GM18511 (cell line): ENCODE measurements at regions not wholly inside any gene's neighbourhood (a gene's known extent, or its start where the extent isn't known, plus 50 kb on each side); places are given as distances from the start of the nearest gene placed in this dataset.
A peak's percentile ranks its signal among the peaks of the same experiment; 100 is the strongest.

ENCODE experiments used
- ATAC-seq: cut with Tn5 transposase; IDR thresholded peaks from one replicate; pipeline ENCODE4 v1.9.1; 2021; ENCODE audit warnings: mild to moderate bottlenecking, moderate library complexity; ENCODE audit not compliant: unreplicated experiment

DNA sequence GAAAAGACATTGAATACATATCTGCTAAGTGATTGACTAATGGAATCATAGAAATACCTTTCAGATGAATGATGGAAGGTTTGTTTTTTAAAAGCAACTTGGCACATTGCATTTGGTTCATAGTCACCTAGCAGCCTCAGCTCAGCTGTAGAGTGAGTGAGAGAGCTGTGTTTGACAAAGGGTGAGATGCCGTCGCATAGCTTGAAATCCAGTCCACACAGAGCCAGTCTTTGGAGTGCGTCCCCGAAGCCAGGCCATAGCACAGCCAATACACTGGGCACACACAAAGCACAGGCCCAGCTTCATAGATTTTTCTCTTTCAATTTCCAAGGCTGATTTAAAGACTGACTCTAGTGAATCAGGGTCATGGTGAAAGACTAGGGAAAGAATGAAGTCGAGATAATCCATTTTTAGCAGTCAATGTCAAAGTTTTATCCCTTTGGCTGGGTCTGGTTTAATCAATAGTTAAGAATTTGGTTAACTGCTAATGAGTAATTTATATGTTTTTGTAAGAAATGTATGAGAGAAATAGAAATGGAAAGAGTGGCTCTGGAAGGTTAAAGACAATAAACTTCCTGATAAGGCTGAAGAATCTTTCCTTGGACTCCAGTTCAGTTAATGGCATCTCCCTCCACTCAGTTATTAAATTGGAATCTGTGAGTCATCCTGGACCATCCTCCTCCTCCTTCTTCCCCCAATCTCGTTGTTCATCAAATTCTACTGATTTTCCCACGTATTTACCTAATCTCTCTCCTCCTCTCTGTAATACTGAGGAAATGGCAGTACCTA lies 101.2 kb upstream of the IRF2BP2 start:
- ATAC-seq: no peak

DNA sequence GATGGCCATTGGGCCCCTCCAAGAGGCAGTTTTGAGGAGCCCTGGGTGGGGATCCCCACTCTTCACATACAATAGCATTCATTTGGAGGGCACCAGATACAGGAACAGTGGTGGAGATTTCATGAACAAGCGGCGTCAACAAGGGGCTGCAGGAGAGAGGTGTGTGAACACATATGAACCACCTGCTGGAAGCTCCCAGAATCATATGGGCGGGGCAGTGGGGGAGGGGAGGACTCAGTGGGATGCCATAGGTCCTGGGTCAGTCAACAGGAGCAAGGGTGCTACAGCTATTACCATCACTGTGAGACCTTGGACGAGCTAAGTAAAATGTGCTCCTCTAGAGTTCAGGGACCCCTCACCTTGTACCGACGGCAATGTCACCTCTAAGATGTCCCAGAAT lies 100.4 kb upstream of the IRF2BP2 start:
- ATAC-seq: no peak

DNA sequence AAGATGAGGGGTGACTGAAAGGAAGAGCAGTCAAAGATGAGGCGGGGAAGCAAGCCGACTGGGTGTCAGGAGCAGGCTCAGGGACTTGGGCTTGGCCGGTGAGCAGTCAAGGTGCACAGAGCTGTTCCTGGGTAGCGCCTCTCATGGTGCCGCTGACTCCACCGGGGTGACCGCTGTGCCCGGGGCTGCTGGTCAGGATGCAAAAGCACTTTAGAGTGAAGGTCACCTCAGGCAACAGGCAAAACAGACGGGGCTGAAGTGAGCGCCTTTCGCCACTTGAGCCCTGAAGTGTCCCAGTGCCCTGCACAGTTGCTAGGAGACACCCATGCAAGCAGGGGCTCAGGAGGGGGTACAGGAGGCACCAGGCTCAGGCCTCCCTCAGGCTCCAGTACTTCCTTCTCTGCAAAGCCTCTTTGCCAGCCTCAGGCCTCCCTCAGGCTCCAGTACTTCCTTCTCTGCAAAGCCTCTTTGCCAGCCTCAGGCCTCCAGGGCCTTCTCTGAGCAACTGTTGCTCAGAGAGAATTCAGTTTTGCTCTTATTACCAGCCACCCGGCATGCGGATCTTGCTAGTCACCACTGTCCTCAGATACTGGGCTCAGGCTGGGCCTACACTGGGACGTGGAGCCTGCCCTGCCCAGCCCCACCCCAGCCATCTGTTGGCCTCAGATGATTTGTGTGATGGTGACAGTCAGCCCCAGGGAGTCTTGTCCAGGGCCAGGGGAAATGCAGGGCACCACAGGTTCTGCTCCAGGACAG lies 99.7 kb upstream of the IRF2BP2 start:
- no peak for ATAC-seq

GRCh38 chr1:234708700-234709395 lies 98.9 kb upstream of the IRF2BP2 start:
- no peak for ATAC-seq

- no peak for ATAC-seq
Observed at GRCh38 chr1:234707641-234708040, 97.7 kb upstream of the IRF2BP2 start.

GRCh38 chr1:234706931-234707330 lies 97.0 kb upstream of the IRF2BP2 start:
- no peak for ATAC-seq

GRCh38 chr1:234706199-234706598 lies 96.2 kb upstream of the IRF2BP2 start:
- no peak for ATAC-seq

- no peak for ATAC-seq
Observed at GRCh38 chr1:234705615-234706014, 95.6 kb upstream of the IRF2BP2 start.

DNA sequence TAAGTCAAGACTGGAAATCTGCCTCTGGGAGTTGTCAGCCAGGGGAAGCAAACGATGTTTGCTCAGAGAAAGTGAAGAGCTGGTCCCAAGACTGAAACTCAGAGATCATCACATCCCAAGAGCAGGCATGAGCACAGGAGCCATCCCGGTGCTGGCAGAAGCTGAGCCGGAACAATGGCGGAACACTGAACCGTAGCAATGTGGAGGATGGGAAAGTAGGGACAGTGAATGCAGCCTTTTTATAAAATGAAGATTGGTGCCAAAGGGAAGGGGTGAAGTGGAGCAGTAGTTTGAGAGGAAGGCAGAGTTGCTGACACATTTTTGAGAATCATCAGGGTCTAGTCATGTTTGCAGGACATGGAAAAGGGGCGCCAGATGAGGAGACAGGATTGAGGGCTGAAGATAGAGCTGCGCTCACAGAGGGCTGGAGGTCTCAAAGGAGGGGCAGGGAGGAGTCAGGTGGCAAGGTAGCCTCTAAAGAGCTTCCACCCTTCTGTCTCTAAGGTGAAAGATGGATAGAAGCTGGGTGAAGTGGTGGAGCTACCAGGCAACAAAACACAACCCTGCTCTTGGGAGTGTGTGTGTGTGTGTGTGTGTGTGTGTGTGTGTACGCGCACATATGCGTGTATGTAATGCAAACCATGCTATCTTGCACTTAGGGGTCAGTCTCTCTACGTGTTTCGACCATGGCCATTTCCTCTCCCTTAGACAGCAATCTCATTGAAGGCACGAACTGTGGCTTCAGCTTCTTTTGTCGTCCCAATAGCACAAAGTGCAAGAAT lies 94.3 kb upstream of the IRF2BP2 start:
- no peak for ATAC-seq

DNA sequence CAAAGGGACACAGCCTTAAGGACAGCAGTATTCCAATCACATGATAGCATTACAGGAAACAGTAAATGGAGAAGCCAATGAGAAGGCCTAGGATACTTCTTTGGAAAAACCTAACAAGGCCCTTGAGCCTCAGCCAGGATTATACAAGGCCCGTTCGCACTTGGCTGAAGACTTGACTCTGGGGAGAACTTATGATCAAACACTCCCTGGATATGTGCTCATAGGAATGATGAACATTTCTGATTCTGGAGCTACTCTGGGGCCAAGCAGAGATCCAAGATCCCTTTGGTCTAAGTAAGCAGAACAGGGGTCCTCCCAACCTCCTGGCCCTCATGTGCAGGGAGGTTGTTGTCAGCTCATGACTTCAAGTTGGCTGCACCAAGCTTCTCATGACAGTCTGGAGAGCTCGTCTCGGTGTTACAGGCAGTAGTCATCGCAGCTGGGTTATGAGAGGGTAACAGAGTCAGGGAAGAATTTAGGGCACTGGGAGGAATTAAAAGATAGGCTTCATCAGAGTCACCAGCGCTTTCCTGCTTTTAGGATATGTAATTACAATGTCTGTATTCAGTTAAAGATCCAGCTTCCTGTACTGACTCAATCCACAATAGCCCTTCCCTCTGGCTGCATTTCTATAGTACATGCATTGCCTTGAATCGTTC lies 92.5 kb upstream of the IRF2BP2 start:
- no peak for ATAC-seq

DNA sequence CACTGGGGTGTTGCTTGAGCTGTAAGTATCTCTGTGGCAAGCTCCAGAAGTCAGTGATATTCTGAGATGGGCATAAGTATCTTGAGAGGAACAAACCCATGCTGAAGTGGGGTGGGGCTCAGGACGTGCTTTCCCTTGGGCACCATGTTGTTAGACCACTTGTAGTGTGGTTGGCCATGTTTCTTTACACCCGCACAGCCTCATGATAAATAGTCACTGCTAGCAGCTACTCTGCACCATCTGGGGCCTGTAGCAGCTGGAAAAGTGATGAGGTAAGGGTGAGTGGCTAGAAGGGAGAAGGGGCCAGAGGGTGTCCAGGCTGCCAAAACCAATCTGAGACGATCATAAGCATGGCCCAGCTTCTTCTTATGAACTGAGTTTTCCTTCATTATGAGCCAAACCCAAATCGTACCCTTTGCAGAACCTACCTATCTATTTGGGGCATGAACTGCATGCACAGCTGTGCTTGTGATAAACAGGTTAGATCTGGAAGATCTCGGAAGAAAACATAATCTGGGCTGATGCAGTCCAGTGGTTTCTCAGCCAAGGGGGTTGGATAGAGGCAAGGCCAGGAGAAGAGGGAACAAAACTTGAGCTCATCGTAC lies 91.9 kb upstream of the IRF2BP2 start:
- ATAC-seq: no peak

DNA sequence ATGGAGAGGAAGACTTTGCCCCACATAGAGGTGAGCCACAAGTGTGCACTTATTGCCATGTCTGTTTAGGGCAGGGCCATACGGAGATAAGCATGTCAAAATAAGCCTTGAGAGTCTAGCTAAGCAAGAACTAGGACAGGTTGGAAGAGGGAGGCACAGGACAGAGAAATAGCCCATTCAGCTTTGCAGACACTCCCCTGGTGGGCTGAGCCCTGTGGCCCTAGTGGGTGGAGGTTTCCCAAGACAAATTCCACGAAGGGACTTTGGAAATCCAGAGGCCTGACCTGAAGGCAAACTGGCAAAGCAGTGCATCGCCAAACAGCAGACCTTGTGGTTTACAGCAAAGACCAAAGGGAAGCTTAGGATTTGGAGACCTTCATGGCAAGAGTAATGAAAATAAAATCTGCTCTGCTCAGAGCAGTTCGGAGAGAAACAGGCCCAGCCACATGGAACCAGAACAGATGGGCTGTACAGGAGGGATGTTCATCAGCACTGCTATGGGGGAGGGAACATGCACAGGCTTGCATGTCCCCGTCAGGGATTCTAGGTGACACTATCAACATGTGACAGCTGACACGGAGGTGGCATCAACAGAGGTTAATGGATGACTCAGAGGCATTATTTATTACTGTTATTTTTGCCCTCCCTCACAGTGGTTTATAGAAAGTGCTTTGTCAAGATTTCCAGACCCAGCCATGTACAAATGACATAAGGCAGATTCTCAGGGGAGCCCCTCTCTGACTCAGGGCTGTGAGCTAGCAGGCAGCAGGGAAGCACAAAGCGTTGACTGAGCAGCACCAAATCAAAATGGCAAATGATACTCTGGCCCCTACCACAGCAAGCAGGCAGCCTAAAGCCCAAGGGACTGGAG lies 90.1 kb upstream of the IRF2BP2 start:
- peak; percentile 83 for ATAC-seq

DNA sequence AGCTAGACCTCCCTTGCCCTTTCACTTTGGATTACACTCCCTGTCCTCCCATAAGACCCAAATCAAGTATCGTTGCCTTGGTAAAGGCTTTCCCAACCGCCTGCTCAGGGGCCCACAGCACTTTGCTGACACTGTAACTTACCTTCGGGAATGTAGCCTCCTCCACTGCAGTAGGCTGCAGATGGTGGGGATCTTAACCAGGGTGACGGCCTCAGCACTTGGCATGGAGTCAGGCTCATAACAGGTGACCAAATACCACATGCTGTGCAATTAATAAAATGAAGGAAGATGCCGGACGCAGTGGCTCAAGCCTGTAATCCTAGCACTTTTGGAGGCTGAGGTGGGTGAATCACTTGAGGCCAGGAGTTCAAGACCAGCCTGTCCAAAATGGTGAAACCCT lies 88.7 kb upstream of the IRF2BP2 start:
- ATAC-seq: no peak

DNA sequence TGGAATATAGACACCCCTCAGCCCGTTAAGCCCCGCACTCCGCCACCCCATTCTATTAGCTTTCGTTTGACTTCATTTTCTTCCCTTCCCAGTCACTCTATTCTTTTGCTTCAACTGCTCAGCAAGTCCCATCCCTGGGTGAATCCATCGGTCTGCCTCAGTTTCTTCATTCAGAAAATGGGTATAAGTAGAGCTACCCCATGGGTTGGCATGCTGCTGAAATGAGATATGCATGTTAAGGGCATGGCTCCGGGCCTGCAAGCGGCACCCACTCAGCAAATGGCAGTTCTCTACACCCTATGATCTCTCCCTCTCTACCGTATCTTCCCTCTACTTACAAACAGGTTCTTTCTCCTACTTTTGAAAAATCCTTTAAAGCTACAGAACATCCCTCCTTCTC lies 87.8 kb upstream of the IRF2BP2 start:
- no peak for ATAC-seq

GRCh38 chr1:234697015-234697414 lies 87.0 kb upstream of the IRF2BP2 start:
- ATAC-seq: no peak

- ATAC-seq: peak; percentile 44
Observed at GRCh38 chr1:234696148-234696576, 86.2 kb upstream of the IRF2BP2 start.

DNA sequence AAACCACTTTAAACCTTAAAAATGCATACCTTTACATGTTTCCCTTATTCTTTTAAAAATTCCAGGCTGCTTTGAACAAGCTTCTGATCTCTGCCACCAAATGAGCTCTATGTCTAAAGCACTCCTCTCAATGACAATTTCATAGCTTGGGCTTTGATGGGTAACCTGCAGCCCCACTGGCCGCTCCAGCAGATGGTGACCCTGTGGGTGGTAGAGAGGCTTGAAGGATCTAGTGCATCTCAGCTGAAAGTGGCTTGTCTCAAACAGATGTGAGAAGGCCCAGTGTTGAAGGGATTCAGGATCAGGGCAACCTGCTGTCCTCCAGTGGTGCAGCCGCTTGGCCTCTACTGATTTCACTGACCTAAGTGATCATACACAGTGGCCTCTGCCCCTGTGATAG lies 84.7 kb upstream of the IRF2BP2 start:
- no peak for ATAC-seq

GRCh38 chr1:234692966-234693580 lies 83.1 kb upstream of the IRF2BP2 start:
- ATAC-seq: no peak

- ATAC-seq: no peak
Observed at GRCh38 chr1:234691567-234691966, 81.6 kb upstream of the IRF2BP2 start.
